GM19395 (cell line): ENCODE measurements at regions not wholly inside any gene's neighbourhood (a gene's known extent, or its start where the extent isn't known, plus 50 kb on each side); places are given as distances from the start of the nearest gene placed in this dataset.

Experiments used
- ATAC-seq: cut with Tn5 transposase; IDR thresholded peaks from one replicate; pipeline ENCODE4 v1.9.1; 2021; ENCODE audit warnings: mild to moderate bottlenecking, moderate library complexity; ENCODE audit not compliant: unreplicated experiment

DNA sequence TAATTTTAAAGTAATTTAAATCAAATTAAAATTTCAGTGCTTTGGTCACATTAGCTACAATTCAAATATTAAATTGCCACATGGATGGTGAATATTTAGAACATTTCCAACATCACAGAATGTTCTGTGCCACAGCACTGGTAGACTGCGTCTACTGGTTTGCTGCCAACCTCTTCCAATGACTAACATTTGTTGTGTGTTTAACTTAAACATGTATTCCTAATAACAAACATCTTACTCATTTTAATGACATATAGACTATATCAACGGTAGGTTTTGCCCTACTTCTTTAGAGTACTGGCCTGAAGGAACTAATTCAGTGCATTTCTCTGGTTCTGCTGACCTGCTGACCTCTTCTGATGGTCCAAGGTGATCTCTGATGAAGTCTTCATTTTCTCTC is 157.6 kb downstream of the DCK start:
- ATAC-seq = no peak

DNA sequence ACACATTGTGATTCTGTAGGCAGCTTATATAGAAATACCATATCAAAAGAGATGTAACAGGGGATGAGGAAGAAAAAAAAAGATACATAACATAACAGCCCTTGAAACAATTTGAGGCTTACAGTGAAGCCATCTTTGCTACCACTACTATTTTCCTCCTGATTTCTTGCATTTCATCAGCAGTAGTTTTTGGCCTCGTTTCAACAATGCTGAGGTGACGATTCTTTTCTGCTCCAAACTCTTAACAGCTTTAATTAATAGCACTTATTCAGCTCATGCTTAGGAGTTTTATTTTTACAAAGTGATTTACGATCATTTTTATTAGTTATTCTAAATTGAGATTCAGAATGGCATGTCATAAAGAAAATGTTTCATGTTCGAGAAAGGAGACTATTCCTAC is 163.2 kb downstream of the DCK start:
- ATAC-seq = no peak

DNA sequence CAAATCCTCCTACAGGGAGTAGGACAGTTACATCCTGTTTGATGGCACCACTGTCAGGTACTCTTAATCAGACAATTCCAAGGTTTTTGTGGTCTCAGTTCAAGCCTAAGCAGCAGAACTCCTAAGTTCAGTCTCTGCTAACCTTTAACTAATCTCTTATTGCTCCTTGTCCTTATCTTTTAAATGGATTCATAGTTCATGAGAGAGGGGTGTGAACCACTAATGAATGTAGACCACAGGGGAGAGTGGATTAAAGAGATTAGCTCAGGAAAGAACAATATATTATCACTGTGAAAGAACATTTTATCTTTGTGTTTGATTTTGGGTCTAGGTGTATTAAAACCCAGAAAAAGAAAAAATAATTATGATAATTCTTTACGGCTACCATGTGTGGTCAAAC is 168.9 kb downstream of the DCK start:
- no peak for ATAC-seq

DNA sequence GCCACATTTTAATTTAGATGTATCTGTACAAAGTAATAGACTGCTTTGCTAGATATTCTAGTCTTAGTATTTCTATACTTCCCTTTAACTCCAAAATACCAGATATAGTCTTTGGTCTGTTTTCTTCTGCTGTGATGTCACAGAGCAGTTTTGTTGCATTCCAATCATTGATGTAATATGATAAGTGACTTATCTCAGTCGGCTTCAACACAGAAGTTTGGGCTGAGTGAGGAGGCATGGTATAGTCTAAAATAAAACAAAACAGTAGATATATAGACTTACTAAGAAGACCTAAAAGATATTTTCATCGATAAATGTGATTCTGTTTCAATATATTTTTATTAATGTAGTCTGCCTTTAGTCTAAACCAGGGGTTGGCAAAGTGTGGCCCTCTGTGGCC is 169.9 kb downstream of the DCK start:
- no peak for ATAC-seq

DNA sequence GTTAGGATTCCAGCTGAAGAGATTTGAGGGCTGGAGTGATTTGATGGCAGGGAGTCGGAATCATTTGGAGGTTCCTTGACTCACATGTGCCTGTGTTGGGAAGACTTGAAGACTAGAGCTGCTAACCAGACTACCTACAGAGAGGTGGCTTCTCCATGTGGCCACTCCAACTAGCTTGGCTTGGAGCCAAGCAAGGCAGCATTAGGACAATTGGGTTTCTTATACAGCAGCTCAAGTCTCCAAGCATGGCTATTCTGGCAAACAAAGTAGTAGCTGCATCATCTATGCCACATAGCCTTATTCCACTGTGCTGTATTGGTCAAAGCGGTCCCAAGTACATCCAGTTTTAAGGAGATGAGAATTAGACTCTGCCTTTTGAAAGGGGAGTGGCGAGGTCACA is 171.7 kb upstream of the SLC4A4 start:
- ATAC-seq = no peak

DNA sequence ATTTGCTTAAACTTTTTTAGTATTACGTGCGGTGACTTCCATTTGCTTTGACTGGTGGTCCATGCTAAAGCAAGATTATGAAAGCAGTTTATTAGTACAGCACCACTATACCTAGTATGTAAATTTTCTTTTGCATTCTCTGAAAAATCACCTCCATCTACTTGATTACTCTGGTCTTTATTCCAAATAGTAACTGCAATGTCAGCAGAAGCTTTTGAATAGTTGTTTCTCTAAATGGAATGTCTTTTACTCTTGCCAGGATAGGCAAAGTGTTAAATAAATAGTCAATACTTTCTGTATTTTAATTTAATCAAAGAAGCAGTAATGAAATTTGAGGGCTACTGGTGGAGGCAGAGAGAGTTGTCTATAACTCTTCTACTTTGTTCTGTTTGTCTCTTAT is 167.2 kb upstream of the SLC4A4 start:
- no peak for ATAC-seq

DNA sequence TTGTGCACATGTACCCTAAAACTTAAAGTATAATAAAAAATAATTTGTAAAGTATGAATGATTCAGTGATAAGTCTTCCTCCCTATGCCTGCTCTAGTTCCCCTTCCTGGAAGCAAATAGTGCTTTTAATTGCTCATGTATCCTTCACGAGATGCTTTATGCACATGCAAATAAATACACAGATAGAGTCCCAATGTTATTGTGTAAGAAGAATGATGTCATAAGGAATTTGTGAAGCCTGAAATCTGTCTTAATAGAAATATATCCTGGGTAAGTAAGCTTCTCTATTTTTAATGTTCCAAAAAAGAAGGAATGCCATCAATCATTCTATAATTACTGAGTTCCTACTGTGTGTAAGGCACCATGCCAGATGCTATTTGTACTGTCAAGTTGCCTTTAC is 157.5 kb upstream of the SLC4A4 start:
- no peak for ATAC-seq

DNA sequence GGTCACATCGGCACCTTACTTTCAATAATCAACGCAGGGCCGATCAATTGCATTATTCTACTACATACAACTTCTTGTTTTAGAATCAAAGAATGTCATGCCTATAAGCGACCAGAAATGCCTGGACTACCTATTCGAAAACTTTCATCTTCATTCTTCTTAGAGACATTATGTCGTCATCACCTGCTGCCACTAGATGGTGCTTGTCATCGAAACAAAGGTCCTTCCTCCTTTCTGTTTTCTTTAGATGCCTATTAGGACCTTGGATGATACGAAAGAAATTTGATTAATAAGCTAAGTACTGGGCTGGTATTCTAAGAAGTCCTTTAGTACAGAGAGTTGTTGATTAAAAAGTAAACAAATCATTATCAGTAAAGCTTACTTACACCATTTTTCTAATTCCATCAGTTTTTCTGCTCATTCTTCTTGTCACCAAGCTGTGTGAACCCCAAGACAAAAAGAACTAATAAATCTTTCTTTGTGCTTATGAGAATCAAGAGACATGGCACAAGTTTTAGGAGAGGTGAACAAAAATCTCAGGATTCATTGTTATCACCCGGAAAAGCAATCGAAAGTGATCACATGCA is 154.5 kb upstream of the SLC4A4 start:
- peak; percentile 71 for ATAC-seq

DNA sequence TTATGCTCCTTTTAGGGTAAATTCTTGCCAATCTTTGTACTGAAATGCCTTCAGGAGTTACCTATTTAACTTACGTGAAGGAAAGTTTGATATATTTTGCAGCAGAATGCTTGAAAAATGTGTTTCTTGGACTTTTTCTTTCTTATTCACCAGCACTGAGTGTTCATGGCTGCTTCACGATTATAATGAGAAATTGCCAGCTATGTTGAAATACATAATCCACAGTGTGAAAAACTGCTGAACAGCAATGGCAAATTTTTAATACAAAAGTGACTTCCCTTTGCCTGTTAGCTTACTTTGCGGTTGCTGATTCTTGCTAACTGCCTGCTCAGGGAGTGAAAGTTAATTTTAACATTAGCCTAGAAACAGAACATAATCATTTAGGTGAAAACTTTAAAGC is 153.8 kb upstream of the SLC4A4 start:
- no peak for ATAC-seq

DNA sequence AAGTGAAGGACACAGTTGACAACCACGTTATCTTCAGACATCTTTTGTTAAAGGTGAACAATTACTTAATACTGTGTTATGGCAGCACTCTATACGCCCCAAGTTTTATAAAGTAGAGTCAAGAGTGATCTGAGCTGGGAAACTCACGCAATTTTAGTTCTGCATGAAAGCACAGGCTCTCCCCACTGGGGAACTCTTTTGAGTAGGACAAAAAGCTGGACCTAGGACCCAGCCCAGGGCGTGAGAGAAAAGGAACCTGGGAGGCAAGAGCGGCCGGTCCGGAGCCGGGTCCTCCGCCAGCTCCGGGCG is 152.6 kb upstream of the SLC4A4 start:
- no peak for ATAC-seq

DNA sequence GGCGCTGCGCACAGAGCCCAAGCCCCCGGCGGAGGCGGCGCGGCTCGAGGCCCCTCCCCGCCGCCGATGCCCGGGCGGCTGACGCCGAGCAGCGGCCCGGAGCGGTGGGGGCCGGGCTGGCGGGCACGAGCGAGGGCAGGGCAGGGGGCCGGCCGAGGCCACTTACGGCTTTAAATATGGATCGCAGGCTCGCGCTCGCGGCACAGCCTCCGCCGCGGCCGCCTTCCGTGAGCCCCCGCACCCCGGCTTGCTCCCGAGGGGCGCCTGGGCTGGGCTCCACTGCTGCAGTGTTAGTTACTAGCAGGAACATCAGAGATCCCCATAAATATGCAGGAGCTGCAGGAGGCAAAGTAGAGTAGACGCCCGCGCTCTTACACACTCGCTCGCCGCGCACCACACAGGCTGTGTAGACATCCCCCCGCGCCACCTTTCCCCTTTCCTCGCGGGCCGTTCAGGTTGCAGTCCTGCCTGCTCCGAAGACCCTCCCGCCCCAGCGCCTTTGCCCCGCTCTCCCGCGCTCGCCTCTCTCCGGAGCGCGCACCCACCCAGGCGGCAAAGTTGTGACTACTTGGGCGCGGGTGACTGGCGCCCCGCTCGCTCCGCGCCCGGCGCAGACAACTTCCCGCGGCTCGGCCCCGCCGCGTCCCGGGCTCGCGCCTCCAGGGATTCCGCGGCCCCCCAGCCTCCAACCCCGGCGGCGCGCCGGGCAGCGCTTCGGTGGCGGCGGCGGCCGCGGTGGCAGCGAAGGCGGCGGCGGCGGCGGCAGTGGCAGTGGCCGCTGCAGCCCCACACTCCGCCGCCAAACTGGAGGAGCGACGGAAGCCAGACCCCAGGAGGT is 152.0 kb upstream of the SLC4A4 start:
- ATAC-seq = peak; percentile 33

DNA sequence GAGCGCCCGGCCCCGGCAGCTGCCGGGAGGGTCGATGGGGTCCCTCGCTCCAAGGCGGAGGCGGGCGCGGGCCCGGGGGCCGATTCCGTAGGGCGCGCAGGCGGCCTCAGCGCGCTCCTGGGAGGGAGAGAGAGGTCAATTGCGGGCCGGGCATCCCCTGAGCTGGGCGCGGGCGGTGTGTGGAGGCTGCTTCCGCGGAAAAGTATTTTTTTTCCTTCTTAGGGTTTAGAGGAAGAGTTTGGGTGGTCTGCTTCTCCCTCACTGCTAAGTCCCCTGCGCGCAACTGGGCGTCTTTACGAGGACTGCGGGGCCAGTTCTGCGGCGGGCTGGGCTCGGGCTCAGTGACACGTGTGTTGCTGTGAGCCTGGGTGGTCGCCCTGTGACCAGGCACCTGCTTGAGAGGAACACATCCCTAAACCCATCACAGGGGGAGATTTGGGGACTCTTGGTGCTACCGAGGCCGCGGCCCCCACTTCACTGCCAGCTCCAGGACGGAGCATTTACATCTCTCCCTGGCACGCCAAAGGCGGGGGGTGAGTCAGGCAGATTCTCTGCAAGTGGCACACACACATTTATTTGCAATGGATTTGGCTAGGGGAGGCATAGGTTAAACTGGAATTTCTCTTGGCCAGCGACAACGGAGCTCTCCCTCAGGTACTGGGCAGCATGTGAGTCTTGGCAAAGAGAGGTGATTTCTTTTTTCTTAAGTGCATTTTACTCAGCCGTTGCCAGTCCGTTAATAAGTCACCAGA is 151.2 kb upstream of the SLC4A4 start:
- ATAC-seq = peak; percentile 29

DNA sequence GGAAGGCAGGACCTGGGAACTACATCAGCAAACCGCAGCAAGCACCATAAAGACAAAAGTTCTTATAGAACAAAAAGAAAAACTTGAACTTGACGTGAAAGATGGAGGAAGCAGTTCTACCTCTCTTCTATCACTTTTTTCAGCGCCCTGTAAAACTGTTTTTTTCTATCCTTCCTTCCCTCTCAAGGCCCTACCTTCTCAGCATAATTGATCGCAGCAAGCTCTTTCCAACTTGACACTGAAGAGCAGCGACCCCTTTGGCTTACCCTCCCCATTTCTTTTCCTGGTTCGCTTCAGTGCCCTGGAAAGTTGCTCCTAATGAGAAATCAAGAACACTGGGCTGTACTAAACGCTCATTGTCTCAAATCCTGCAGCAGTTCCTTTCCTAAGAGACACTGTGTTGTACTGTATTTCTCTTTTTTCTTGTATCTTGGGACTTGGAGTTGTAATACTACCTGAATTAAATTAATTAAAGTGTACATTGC is 150.6 kb upstream of the SLC4A4 start:
- ATAC-seq = no peak

DNA sequence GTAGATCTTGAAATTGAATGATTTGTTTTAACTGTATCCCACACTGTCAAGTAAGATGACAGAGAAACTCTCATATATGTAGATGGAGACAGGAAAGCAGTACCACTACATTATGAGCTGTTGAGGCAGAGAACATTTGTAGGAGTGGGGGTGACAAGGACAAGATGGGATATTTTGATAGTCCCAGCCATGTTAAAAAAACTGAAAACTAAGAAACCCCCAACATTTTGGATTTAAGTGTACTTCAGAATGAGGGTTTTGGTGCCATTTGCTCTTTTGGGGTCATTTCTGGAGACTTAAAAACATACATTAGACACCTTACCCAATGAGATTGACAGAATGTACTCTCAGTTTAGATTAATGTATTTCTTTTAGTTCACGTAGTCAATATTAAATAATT is 149.9 kb upstream of the SLC4A4 start:
- no peak for ATAC-seq

DNA sequence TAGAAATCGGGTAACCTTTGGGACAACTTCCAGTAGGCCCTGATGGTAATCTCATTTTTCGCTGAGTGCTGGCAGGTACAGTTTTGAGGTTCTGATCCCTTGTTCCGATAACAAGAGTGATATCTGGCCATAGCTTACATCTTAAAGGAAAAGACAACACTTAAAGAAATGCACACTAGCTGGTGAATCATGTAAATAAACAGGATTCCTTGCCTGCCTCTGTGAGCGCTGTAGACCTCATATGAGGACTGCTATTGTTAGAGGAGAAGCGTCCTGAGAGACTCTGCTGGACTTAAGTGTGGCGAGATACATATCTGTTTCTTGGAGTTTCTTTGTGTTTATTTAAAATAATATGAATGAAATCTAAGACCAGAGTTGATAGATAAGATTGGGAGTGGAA is 149.3 kb upstream of the SLC4A4 start:
- ATAC-seq = no peak

DNA sequence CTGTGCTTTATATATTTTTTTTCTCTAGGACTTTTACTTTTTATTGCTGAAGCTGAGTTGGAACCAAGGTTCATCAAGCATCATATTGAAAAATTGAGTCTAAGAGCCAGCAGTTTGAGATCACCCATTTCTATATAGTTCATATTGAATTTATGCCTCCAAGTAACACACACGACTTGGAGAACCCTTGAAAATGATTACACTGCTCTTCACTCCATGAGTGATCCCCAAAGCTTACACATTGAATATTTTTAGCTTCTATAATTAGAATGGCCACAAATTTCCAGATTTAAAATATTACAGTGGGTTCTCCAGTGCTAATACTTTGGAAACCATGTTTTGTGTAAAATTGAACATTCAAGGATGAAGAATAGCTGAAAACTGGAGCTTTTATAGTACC is 144.4 kb upstream of the SLC4A4 start:
- ATAC-seq = no peak

DNA sequence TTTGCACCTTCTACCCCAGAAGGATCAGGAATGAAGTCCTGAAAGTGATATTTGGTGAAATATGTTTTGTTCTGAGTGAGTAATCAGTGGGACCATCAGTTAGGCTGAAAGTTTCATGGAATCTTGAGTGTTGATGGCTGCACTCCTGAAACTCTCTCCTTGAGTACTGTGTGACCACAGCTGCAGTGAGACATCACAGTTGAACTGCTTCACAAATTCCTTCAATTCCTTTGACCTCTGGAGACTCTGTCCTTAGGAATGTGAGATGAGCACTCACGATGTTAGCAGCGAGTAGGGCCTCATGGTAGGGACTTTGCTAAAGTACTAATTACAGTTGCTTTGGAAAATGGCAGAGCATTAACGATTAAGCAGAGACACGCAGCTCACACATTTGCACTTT is 142.9 kb upstream of the SLC4A4 start:
- no peak for ATAC-seq

DNA sequence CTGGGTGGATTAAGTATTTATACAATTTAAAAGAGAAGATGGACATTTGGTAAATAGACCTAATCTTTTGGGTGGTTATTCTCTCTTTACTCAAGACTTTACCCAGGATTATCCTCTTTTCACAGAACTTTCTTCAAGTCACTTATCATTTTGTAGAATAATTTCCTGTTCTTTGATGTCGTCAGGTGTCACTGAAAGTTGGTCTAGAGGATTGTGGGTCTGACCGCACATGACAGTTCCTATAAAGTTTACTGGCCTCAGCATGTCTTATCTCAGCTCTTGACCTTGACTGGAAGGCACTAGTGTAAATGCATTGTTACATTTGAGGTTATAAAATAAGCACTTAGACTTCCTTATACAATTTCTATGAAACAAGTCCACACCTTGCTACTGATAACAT is 139.9 kb upstream of the SLC4A4 start:
- no peak for ATAC-seq

DNA sequence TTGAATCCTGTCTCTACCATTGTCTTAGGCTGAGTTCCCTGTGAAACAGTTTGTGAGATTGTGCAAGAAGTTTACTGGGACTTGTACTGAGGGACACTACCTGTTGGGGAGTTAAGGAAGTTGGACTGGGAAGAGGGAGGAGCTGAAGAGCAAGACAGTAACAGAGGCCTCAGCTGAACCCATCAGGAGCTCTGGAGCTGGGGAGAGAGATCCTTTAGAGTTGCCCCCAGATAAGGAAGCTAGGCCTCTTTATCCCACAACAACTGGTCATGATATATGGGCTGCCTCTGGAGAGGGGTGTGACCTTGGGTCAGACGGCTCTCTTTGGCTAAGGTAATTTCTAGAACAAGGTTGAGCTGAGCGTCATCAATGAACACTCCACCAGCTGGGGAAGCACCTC is 137.8 kb upstream of the SLC4A4 start:
- no peak for ATAC-seq

DNA sequence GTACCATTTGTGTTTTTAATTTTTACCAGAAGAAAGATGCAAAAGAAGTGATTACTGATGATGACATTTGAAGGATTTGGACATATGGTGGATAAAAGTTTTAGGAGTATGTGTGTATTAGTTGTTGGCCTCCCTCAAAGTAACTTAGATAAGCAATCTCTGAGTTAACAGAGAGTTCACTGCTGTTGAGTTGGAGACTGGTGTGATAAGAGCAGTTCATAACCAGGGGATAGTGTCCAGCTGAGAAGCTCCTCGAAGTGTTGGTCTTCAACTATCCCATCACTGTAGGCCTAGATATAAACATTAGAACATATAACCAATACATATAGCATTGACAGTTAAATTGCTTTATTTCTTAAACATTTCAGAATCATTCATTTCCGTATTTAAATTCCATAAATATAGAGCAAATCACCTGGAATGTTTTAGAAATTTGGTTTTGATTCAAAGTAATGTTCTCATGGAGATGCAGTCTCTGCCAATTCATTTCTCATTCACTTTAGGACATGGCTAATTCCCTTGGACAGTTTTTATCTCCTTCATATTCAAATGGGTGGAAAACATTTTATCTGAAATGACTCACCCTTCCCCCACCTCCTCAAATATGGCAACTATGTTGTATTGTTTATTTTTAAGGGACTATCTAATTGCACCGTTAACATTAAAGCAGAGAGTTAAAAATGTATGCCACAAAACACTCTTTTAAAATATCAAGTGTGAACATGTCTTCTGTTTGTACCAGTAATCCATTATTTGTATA is 136.8 kb upstream of the SLC4A4 start:
- no peak for ATAC-seq

DNA sequence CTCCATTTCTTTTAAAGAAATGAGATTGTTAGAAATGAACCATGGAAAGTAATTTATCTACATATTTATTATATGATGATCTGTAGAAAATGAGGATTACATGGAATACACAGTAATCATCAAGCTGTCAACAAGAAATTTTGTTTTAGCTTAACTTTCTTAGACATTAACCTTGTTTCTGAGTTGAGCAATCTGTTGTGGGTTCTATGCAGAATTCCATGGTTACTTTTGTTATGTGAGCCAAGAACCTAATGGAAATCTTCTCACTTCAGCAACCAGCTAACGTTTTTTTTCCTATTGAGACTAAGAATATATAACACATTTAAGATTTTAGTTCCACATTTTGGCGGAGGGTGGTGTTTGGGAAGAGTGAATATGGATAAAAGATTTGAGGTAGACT is 136.1 kb upstream of the SLC4A4 start:
- no peak for ATAC-seq
